SK-MEL-5 (cell line): ENCODE measurements at regions not wholly inside any gene's neighbourhood (a gene's known extent, or its start where the extent isn't known, plus 50 kb on each side); places are given as distances from the start of the nearest gene placed in this dataset.
"Not testable (repeated sequence)": the region's sequence is repeated elsewhere in the genome, so short reads cannot be mapped to it uniquely, and the experiment has no call there.

Source experiments
- DNase-seq: peaks from one replicate; pipeline ENCODE4 v3.0.0-alpha.2; 2016; ENCODE audit warnings: low read depth, low spot score
- in situ Hi-C: cut with HindIII; loops from 2 replicates; pipeline ENCODE4 v1.10.0; 2016; ENCODE audit warnings: low sequenced_read_pairs, high pct_unique_total_duplicates, low pct_unique_long_range_greater_than_20kb

DNA sequence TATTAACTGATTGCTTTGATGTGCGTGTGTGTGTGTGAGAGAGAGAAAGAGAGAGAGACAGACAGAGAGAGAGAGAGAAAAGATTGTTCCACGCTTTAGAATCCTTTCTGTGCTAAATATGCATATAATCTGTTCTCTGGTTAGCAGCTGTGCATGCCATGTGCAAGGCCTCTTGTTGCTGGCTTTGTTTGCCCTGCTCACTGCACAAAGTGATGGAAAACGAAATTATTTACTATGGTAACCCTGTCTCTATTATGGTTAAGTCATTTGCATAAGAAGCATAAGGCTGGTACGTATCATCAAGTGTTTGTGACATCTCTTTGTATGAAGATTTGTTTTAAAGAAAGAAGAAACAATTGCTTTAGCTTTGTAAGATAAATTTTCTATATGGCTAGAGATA is 190.2 kb upstream of the POF1B start:
- in situ Hi-C loops = no loop called here
- DNase-seq = no peak

- no peak for DNase-seq
- in situ Hi-C loops = no loop called here
Measured at GRCh38 chrX:85569096-85569495, 189.6 kb upstream of the POF1B start.

- no peak for DNase-seq
- in situ Hi-C loops = no loop called here
Measured at GRCh38 chrX:85561231-85561630, 181.8 kb upstream of the POF1B start.

- DNase-seq = peak; percentile 1
- in situ Hi-C loops = no loop called here
Measured at GRCh38 chrX:85544609-85545008, 165.1 kb upstream of the POF1B start.

DNA sequence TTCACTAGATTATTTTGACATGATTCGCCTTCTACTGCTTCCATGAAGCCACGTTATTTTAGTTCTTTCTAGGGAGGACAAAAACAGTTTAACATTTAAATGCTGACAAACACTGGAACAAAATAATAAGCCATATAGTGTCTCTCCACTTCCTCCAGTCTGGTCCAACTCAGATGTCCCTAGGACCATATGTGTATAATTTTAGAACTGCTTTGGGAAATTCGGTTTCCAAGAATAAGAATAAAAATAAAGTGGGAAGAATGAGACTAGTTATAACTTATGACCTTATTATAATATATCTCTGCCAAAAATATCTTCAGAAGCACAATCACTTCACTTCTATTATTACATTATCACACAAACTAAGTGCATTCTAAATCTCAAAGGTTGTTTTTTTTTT is 164.4 kb upstream of the POF1B start:
- no peak for DNase-seq
- in situ Hi-C loops = no loop called here

DNA sequence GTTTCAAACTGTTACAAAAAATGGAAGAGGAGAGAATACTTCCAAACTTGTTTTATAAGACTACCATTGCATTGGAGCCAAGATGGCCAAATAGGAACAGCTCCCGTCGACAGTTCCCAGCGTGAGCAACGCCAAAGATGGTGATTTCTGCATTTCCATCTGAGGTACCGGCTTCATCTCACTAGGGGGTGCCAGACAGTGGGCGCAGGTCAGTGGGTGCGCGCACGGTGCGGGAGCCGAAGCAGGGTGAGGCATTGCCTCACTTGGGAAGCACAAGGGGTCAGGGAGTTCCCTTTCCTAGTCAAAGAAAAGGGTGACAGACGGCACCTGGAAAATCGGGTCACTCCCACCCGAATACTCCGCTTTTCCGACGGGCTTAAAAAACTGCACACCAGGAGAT is 149.7 kb upstream of the POF1B start:
- in situ Hi-C loops = not testable (repeated sequence)

DNA sequence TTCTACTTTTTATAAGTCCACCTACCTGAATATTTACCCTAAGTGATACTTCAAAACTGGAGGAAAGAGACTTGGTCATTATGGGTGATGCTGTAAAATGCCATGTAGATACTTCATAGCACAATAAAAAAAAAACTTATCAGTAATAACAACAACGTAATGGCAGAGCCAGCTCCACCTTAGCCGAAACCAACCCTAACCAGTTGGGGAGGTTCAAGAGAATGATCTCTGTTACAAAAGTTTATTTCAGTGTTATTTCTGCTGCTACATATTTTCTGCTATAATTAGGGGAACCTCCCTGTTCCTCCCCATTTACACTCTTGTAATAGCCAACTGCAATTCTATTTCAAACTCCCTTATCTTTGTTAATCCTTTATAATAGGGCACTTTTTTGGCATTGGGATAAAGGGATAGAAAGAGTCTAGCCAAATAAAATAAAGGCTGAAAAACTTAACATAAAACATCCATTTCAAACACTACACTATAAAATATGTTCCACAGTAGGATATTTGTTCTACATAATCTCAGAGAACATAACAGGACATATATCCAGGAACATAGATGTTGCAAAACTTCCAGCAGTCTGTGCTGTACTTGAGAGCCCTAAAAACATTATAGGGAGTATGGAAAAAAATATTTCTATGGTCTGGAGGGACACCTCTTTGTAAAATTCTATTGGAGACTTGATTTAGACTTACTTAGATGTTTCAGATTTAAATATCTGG is 138.7 kb upstream of the POF1B start:
- no peak for DNase-seq
- in situ Hi-C loops = no loop called here

More for the DNA sequence above, 149.7 kb upstream of the POF1B start:
- DNase-seq = peak; percentile 15

- in situ Hi-C loops = no loop called here
- no peak for DNase-seq
Measured at GRCh38 chrX:85516131-85516530, 136.7 kb upstream of the POF1B start.

DNA sequence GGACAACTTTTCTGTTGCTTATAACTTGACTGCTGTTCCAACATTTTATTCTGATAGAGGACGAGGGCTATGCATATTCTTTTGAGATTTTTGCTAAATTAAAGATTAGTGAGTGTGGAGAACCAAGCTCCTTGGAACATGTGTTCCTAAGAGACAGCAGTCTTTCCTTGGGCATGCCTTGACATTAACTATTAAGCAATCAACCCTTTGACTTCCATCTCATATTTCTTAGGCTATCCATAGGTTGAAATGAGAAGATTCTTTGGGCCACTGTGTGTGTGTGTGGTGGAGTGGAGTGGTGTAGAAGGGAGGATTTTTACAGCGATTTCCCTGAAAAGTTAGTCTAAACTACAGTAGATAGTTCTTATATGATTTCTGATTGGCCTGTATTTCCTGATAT is 127.4 kb upstream of the POF1B start:
- no peak for DNase-seq
- in situ Hi-C loops = no loop called here

DNA sequence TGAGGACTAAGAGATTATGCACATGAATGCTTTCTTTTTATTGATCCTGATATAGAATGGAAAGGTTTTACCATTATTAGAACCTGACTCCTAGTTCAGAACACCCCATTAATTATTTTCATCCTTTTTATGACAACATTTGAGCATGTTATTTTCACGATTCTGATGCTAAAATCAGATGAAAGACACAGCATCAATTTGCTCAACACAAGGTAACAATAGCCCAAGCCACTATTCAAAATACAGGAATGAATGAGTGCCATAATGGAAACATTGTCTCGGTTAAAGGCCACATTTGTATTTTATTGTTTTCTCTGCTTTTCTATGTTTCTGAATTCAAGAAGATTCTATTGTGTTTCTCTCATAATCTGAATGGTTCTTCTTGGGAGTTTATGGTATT is 126.3 kb upstream of the POF1B start:
- no peak for DNase-seq
- in situ Hi-C loops = no loop called here

DNA sequence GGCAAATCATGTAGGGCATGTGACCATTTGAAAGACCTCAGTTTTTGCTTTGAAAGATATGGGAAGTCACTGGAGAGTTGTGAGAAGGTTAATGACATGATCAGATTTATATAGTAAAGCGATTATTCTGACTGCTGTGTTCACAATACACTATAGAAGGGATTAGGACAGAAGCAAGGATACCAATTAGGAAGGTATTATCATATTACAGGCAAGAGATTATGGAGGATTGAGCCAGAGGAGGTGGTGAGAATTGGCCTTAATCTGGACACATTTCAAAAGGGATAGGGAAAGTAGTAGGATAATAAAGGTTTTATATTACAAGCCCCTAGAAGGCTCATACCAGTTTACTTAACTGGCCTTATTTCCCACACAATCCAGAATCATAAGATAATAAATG is 124.9 kb upstream of the POF1B start:
- in situ Hi-C loops = no loop called here
- DNase-seq = no peak

DNA sequence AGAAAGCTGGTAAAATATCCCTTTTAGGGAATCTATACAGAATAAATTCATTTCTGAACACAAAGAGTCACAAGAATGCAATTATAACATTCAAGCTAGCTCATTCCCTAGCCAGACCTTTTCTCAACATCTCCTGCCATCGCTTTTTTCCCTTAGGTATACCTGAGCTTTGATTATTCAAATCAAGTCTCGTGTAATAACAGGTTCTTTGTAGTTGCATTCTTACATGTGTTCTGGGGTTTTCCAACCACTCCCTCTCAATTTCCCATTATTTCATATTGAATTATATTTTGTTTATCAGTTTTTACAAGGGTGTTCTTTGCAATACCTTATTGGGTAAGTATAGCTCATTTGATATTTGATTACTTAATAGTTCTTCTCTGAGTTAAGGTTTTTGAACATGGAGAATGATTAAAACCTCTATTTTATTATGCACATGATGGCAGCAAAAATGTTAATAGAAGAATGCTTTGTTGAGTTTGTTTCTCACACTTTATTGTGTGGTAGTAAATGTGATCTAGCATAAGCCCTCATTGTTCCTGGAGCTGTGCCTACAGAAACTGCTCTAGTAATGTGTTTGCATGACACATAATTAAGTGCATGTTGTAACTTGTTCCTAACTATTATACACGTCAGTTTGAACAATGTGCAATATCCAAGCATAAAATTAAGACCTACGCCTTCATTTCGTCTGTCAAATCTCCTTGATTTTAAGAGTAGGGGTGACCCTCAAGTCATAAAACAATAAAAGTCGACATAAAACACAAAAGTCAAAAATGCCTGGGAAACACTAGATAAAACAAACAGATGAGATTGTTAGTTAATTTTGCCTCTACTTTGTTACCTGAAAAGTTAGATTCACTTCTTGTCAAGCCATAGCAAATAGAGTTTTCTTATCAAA is 124.0 kb upstream of the POF1B start:
- DNase-seq = no peak
- in situ Hi-C loops = no loop called here

GRCh38 chrX:85501349-85501748 is 121.9 kb upstream of the POF1B start:
- in situ Hi-C loops = no loop called here
- no peak for DNase-seq

GRCh38 chrX:85499400-85499799 is 119.9 kb upstream of the POF1B start:
- in situ Hi-C loops = no loop called here
- peak; percentile 21 for DNase-seq

GRCh38 chrX:85493821-85494220 is 114.4 kb upstream of the POF1B start:
- DNase-seq = no peak
- in situ Hi-C loops = no loop called here

DNA sequence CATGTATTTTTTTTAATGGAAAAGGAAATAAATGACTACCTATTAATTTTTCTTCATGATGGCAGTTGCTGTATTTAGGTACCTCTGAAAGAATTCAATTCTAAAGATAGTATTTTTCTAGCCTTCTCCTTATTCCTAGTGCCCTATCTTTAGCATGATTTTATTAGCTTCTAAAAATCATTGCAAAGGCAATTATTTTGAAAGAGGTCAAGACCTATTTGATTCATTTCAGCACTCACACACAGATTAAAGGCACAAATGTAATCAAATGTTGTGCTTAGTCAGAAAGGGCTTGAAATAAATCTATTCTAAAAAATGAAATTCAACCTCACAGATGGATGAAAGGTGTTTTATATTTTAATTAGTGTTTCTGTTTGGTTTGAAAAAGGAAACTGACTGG is 74.8 kb upstream of the POF1B start:
- in situ Hi-C loops = no loop called here
- DNase-seq = no peak

GRCh38 chrX:85444613-85445012 is 65.1 kb upstream of the POF1B start:
- DNase-seq = no peak
- in situ Hi-C loops = no loop called here
